K562 (cell line): ENCODE measurements at regions not wholly inside any gene's neighbourhood (a gene's known extent, or its start where the extent isn't known, plus 50 kb on each side); places are given as distances from the start of the nearest gene placed in this dataset.

Source experiments
- ATAC-seq: fragments of 200-7000 bp; cut with Tn5 transposase; 3 replicates; pipeline ENCODE4 v1.9.1; 2020; ENCODE audit warnings: moderate library complexity
- BruUV-seq: library from RNA; stranded (reverse); fragments of 400-500 nt; replicated peaks from 2 replicates; lab custom pipeline; 2021; lab: Mats Ljungman, UMichigan
- CTCF ChIA-PET: fragments of 300-600 bp; formaldehyde crosslinking; extraction: SDS; loops from one replicate; lab custom pipeline; 2021; ENCODE audit warnings: low intra/inter-chr PET ratio; lab: Yijun Ruan, JAX
- POLR2A ChIA-PET: fragments of 300-600, 350-650 bp; sonication (Branson Sonifier 250); formaldehyde crosslinking; extraction: SDS; loops from one replicate; lab custom pipeline; 2021; ENCODE audit warnings: antibody characterized with exemption, inconsistent platforms; lab: Yijun Ruan, JAX
- DNase-seq, 4 experiments: peaks; one replicate each; pipeline versions ENCODE4 v3.0.0 to v3.0.0-alpha.2; 2011 to 2018; ENCODE audit warnings: low spot score in 3 of 4, mixed read lengths in 3 of 4; ENCODE audit errors: extremely low read depth in 1 of 4
- FAIRE-seq: peaks from 2 replicates; lab custom pipeline; 2011; peaks lifted over from hg19 to GRCh38; lab: Jason Lieb, UNC
- H2AFZ ChIP-seq: 2 replicates; pipeline ENCODE4 v1.6.0; 2011; ENCODE audit warnings: low read depth, low read length, control low read depth, inconsistent platforms
- H3K27ac ChIP-seq: fragments of 200-600 bp; 3 replicates; pipeline ENCODE4 v1.8.0; 2011; ENCODE audit warnings: low read depth, mild to moderate bottlenecking, control low read depth, inconsistent platforms, low read length, moderate library complexity, mixed read lengths; ENCODE audit errors: extremely low read depth
- H3K27me3 ChIP-seq, 2 experiments: fragments of 300-600 bp in 1 of 2; 2 replicates in 1 of 2; 3 replicates in 1 of 2; pipeline versions ENCODE4 v1.6.0 to v1.8.0; 2011; ENCODE audit warnings: inconsistent platforms in 2 of 2, low read length in 2 of 2, mild to moderate bottlenecking in 1 of 2, mixed read lengths in 1 of 2, moderate library complexity in 1 of 2; ENCODE audit not compliant: control insufficient read depth in 2 of 2, insufficient read depth in 2 of 2
- H3K36me3 ChIP-seq: fragments of 300-600 bp; 3 replicates; pipeline ENCODE4 v1.8.0; 2011; ENCODE audit warnings: mild to moderate bottlenecking, low read length, inconsistent platforms; ENCODE audit not compliant: control insufficient read depth, insufficient read depth
- H3K4me1 ChIP-seq, 2 experiments: fragments of 200-600 bp in 1 of 2; replicated peaks in 1 of 2; 2 replicates in 1 of 2; 3 replicates in 1 of 2; pipeline versions ENCODE4 v1.5.1 to v1.8.0; 2011; ENCODE audit warnings: inconsistent platforms in 2 of 2, low read length in 2 of 2, mild to moderate bottlenecking in 1 of 2, mixed read lengths in 1 of 2, moderate library complexity in 1 of 2; ENCODE audit not compliant: control insufficient read depth in 2 of 2, insufficient read depth in 2 of 2
- H3K4me2 ChIP-seq: 2 replicates; pipeline ENCODE4 v1.6.1; 2011; ENCODE audit warnings: low read length, control low read depth, inconsistent platforms, mixed read lengths; ENCODE audit not compliant: insufficient read depth
- H3K4me3 ChIP-seq: fragments of 200-600 bp; sonication (generic), shearing (Covaris generic); 2 replicates; pipeline ENCODE4 v1.5.1; 2016; ENCODE audit warnings: control low read depth, inconsistent platforms
- H3K79me2 ChIP-seq: fragments of 200-600 bp; 3 replicates; pipeline ENCODE4 v1.8.0; 2011; ENCODE audit warnings: low read length, inconsistent platforms; ENCODE audit not compliant: control insufficient read depth, insufficient read depth
- H3K9ac ChIP-seq, 2 experiments: 2 replicates each; pipeline versions ENCODE4 v1.6.0 to v1.6.1; 2011; ENCODE audit warnings: low read depth in 2 of 2, low read length in 2 of 2, control low read depth in 1 of 2, inconsistent platforms in 1 of 2, mild to moderate bottlenecking in 1 of 2, mixed read lengths in 1 of 2; ENCODE audit not compliant: insufficient read depth in 1 of 2
- H3K9me1 ChIP-seq: one replicate; pipeline ENCODE4 v1.6.0; 2011; ENCODE audit warnings: inconsistent platforms, mild to moderate bottlenecking, low read length, moderate library complexity; ENCODE audit not compliant: control insufficient read depth, insufficient read depth
- H3K9me3 ChIP-seq: replicated peaks from 2 replicates; pipeline ENCODE4 v1.5.1; 2011; ENCODE audit warnings: low read depth, low read length, inconsistent platforms; ENCODE audit not compliant: control insufficient read depth, insufficient read depth
- H4K20me1 ChIP-seq: replicated peaks from 2 replicates; pipeline ENCODE4 v1.6.1; 2011; ENCODE audit warnings: low read length, inconsistent platforms, mixed read lengths; ENCODE audit not compliant: control insufficient read depth, insufficient read depth
- E2F1 ChIP-seq: sonication (generic); formaldehyde crosslinking; IDR thresholded peaks from 2 replicates; pipeline ENCODE4 v1.8.1; 2023; ENCODE audit warnings: mild to moderate bottlenecking, missing genetic modification reagents, moderate library complexity
- ELF2 ChIP-seq: fragments of 250-450 bp; sonication (Bioruptor Pico); IDR thresholded peaks from 2 replicates; pipeline ENCODE4 v1.5.0; 2021; ENCODE audit warnings: mild to moderate bottlenecking
- NCOA6 ChIP-seq: fragments of 450-650 bp; IDR thresholded peaks from 2 replicates; pipeline ENCODE4 v1.6.1; 2017; ENCODE audit warnings: mild to moderate bottlenecking
- NFATC3 ChIP-seq: fragments of 450-650 bp; IDR thresholded peaks from 2 replicates; pipeline ENCODE4 v1.6.1; 2017; ENCODE audit warnings: mild to moderate bottlenecking
- POLR2A ChIP-seq: fragments of 450-650 bp; conservative IDR thresholded peaks from 2 replicates; pipeline ENCODE4 v1.6.1; 2016
- TGIF2 ChIP-seq: sonication (generic); formaldehyde crosslinking; IDR thresholded peaks from 2 replicates; pipeline ENCODE4 v1.8.1; 2022; ENCODE audit warnings: mild to moderate bottlenecking, missing genetic modification reagents, moderate library complexity
- UBTF ChIP-seq, 2 experiments: IDR thresholded peaks; 2 replicates each; pipeline ENCODE4 v1.6.1; 2012; ENCODE audit warnings: improper control_type of control experiment in 2 of 2, low read depth in 2 of 2, low read length in 2 of 2, borderline replicate concordance in 1 of 2
- USF1 ChIP-seq: sonication (generic); formaldehyde crosslinking; IDR thresholded peaks from 2 replicates; pipeline ENCODE4 v1.9.0; 2022; ENCODE audit warnings: mild to moderate bottlenecking, missing genetic modification reagents
- XRCC5 ChIP-seq: fragments of 200-400 bp; formaldehyde crosslinking; IDR thresholded peaks from 2 replicates; pipeline ENCODE4 v1.6.1; 2017; ENCODE audit warnings: low read depth, mild to moderate bottlenecking, low read length
- ZNF239 ChIP-seq: fragments of 250-450 bp; sonication (Bioruptor Pico); IDR thresholded peaks from 2 replicates; pipeline ENCODE4 v1.4.0; 2020; ENCODE audit warnings: mild to moderate bottlenecking
- ZNF274 ChIP-seq: IDR thresholded peaks from 2 replicates; pipeline ENCODE4 v1.6.1; 2011; ENCODE audit warnings: low read depth, mild to moderate bottlenecking, low read length, moderate library complexity, borderline replicate concordance
- ZNF449 ChIP-seq: fragments of 250-450 bp; sonication (Bioruptor Pico); IDR thresholded peaks from 2 replicates; pipeline ENCODE4 v1.8.0; 2022; ENCODE audit warnings: moderate library complexity, mild to moderate bottlenecking, inconsistent platforms
- ZNF561 ChIP-seq: fragments of 450-650 bp; formaldehyde crosslinking; conservative IDR thresholded peaks from 2 replicates; pipeline ENCODE4 v1.4.0; 2020; ENCODE audit warnings: mild to moderate bottlenecking, moderate library complexity
- ZNF583 ChIP-seq: fragments of 250-450 bp; sonication (Bioruptor Pico); IDR thresholded peaks from 2 replicates; pipeline ENCODE4 v1.4.0; 2020
- WGBS: fragments of 100-300 bp; shearing (Covaris generic); methylation state at CpG from one replicate; pipeline ENCODE4 v1.1.6; 2016; ENCODE audit warnings: low coverage, mixed read lengths; ENCODE audit not compliant: insufficient coverage; ENCODE audit errors: missing lambda C conversion rate; 5-methylcytosine and 5-hydroxymethylcytosine counted together
- in situ Hi-C: fragments of 300-500 bp; cut with MboI; formaldehyde crosslinking; loops from 4 replicates; pipeline ENCODE4 v1.15.0; 2018; ENCODE audit warnings: inconsistent platforms, mixed read lengths
- intact Hi-C: fragments of 100-400 bp; cut with micrococcal nuclease; formaldehyde crosslinking; loops from 2 replicates; pipeline ENCODE4 v1.14.2; 2022
- TF ChIP-seq, protein P1 (sequence below), 2 experiments: fragments of 250-450 bp in 1 of 2; fragments of 450-650 bp in 1 of 2; sonication (Bioruptor Pico) in 1 of 2; IDR thresholded peaks; 2 replicates each; pipeline versions ENCODE4 v1.6.1 to v1.8.0; 2016 to 2021; ENCODE audit warnings: mild to moderate bottlenecking in 2 of 2, moderate library complexity in 2 of 2, missing compliant biosample characterization in 1 of 2, missing genetic modification characterization in 1 of 2

GRCh38 chr14:40240245-40240859 lies 808.1 kb upstream of the FBXO33 start:
- 0% methylated on average over 3 of the region's 3 CpGs for WGBS
- no peaks in the 10 kb centered on the region for H3K27me3 ChIP-seq
- no peaks in the 10 kb centered on the region for H3K79me2 ChIP-seq
- H3K9me3 ChIP-seq: no peaks in the 10 kb centered on the region
- no TSS peak for BruUV-seq
- H3K9me1 ChIP-seq: no peaks in the 10 kb centered on the region
- no peak overlapping the region for H3K27ac ChIP-seq
- intact Hi-C loops: no loop called here
- ATAC-seq (no peak), FAIRE-seq (no peak), DNase-seq (no peak)
- H3K4me2 ChIP-seq: no peak overlapping the region
- H3K36me3 ChIP-seq: no peaks in the 10 kb centered on the region
- H3K4me1 ChIP-seq: no peaks in the 10 kb centered on the region
- H3K9ac ChIP-seq: no peak overlapping the region
- in situ Hi-C loops: no loop called here
- no peak overlapping the region for H2AFZ ChIP-seq
- no peak overlapping the region for H3K4me3 ChIP-seq
- H4K20me1 ChIP-seq: no peaks in the 10 kb centered on the region
- CTCF ChIA-PET: no interaction called here
- POLR2A ChIA-PET: no interaction called here
- no peak for TF ChIP-seq POLR2A
- no peak for TF ChIP-seq NCOA6
- TF ChIP-seq ZNF274: no peak
- no peak for TF ChIP-seq XRCC5
- TF ChIP-seq, protein P1, sequence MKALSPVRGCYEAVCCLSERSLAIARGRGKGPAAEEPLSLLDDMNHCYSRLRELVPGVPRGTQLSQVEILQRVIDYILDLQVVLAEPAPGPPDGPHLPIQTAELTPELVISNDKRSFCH (CRISPR knock-in tag; IDR thresholded peaks at IDR 0.05): no peak
- TF ChIP-seq, protein P1 (tag; IDR thresholded peaks at IDR 0.05): no peak
- TF ChIP-seq USF1 (CRISPR knock-in tag): no peak
- no peak for TF ChIP-seq ZNF583 (CRISPR knock-in tag)
- no peak for TF ChIP-seq UBTF (IDR thresholded peaks at IDR 0.05; ENCODE audit: borderline replicate concordance in 1 of 2, low read depth in 2 of 2, low read length in 2 of 2)
- no peak for TF ChIP-seq E2F1 (CRISPR knock-in tag)
- TF ChIP-seq ZNF239 (CRISPR knock-in tag): no peak
- no peak for TF ChIP-seq ELF2
- TF ChIP-seq ZNF561: no peak
- TF ChIP-seq NFATC3: no peak
- no peak for TF ChIP-seq ZNF449
- TF ChIP-seq TGIF2: no peak
